Liver (tissue), 3 donors: ENCODE measurements at regions not wholly inside any gene's neighbourhood (a gene's known extent, or its start where the extent isn't known, plus 50 kb on each side); places are given as distances from the start of the nearest gene placed in this dataset.

Source experiments
- ATF3 ChIP-seq: IDR thresholded peaks from 2 replicates; pipeline ENCODE4 v1.6.1; 2016; ENCODE audit warnings: antibody characterized with exemption
- EGR1 ChIP-seq, 2 donors: IDR thresholded peaks; 2 replicates each; pipeline ENCODE4 v1.6.1; 2016 to 2018; ENCODE audit warnings: antibody characterized with exemption in 2 of 2, low read depth in 2 of 2
- GABPA ChIP-seq, 2 donors: IDR thresholded peaks in 1 of 2; conservative IDR thresholded peaks in 1 of 2; 2 replicates each; pipeline ENCODE4 v1.6.1; 2016; ENCODE audit warnings: antibody characterized with exemption in 2 of 2, mild to moderate bottlenecking in 1 of 2, moderate library complexity in 1 of 2
- HNF4A ChIP-seq, 2 donors: conservative IDR thresholded peaks; 2 replicates each; pipeline ENCODE4 v1.6.1; 2016; ENCODE audit warnings: antibody characterized with exemption in 2 of 2, mild to moderate bottlenecking in 2 of 2
- JUND ChIP-seq, 2 donors: IDR thresholded peaks; 2 replicates each; pipeline ENCODE4 v1.6.1; 2016; ENCODE audit warnings: antibody characterized with exemption in 2 of 2
- MAX ChIP-seq: IDR thresholded peaks from 2 replicates; pipeline ENCODE4 v1.6.1; 2016; ENCODE audit warnings: antibody characterized with exemption
- REST ChIP-seq: IDR thresholded peaks from 2 replicates; pipeline ENCODE4 v1.6.1; 2016; ENCODE audit warnings: antibody characterized with exemption, mild to moderate bottlenecking
- TAF1 ChIP-seq: conservative IDR thresholded peaks from 2 replicates; pipeline ENCODE4 v1.6.1; 2016; ENCODE audit warnings: antibody characterized with exemption, mild to moderate bottlenecking
- YY1 ChIP-seq: IDR thresholded peaks from 2 replicates; pipeline ENCODE4 v1.6.1; 2016; ENCODE audit warnings: antibody characterized with exemption, mild to moderate bottlenecking
- ZBTB33 ChIP-seq: IDR thresholded peaks from 2 replicates; pipeline ENCODE4 v1.6.1; 2016; ENCODE audit warnings: antibody characterized with exemption
- TF ChIP-seq, protein P1 (sequence below): fragments of 150-350 bp; IDR thresholded peaks from 2 replicates; pipeline ENCODE4 v1.5.1; 2017; ENCODE audit warnings: improper control_type of control experiment, low read depth, low read length; ENCODE audit not compliant: missing input control
- donor health status: healthy.
- donor health status: healthy.

- no peak for TF ChIP-seq TAF1
- TF ChIP-seq, protein P1, sequence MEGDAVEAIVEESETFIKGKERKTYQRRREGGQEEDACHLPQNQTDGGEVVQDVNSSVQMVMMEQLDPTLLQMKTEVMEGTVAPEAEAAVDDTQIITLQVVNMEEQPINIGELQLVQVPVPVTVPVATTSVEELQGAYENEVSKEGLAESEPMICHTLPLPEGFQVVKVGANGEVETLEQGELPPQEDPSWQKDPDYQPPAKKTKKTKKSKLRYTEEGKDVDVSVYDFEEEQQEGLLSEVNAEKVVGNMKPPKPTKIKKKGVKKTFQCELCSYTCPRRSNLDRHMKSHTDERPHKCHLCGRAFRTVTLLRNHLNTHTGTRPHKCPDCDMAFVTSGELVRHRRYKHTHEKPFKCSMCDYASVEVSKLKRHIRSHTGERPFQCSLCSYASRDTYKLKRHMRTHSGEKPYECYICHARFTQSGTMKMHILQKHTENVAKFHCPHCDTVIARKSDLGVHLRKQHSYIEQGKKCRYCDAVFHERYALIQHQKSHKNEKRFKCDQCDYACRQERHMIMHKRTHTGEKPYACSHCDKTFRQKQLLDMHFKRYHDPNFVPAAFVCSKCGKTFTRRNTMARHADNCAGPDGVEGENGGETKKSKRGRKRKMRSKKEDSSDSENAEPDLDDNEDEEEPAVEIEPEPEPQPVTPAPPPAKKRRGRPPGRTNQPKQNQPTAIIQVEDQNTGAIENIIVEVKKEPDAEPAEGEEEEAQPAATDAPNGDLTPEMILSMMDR = no peak
- no peak for TF ChIP-seq MAX
- TF ChIP-seq HNF4A (conservative IDR thresholded peaks at IDR 0.05) = no peak
- TF ChIP-seq ZBTB33 = no peak
- no peak for TF ChIP-seq EGR1 (IDR thresholded peaks at IDR 0.05; ENCODE audit: low read depth in 2 of 2)
- TF ChIP-seq GABPA (IDR thresholded peaks at IDR 0.05 in 1 of 2, conservative IDR thresholded peaks at IDR 0.05 in 1 of 2) = no peak
- no peak for TF ChIP-seq REST
- no peak for TF ChIP-seq ATF3
- no peak for TF ChIP-seq YY1
- TF ChIP-seq JUND (IDR thresholded peaks at IDR 0.05) = no peak
Measured at GRCh38 chr2:116953-117352, 70.6 kb upstream of the FAM110C start.
